GM12865 (cell line): ENCODE measurements at regions not wholly inside any gene's neighbourhood (a gene's known extent, or its start where the extent isn't known, plus 50 kb on each side); places are given as distances from the start of the nearest gene placed in this dataset.
A peak's percentile ranks its signal among the peaks of the same experiment; 100 is the strongest.

Experiments
- DNase-seq: peaks from one replicate; pipeline ENCODE4 v3.0.0; 2010; ENCODE audit warnings: low read depth
- H3K4me3 ChIP-seq: 2 replicates; pipeline ENCODE4 v1.5.1; 2011; ENCODE audit warnings: mild to moderate bottlenecking, low read depth, low read length, control low read depth
- CTCF ChIP-seq: IDR thresholded peaks from 2 replicates; pipeline ENCODE4 v1.5.1; 2011; ENCODE audit warnings: low read length, control low read depth, low read depth, inconsistent platforms; ENCODE audit not compliant: insufficient read depth; ENCODE audit errors: missing control alignments

- no peak for TF ChIP-seq CTCF
- H3K4me3 ChIP-seq = no peak overlapping the region
- DNase-seq = no peak
Observed at GRCh38 chr4:64559571-64559970, 150.3 kb upstream of the TECRL start.

- DNase-seq = no peak
- no peak for TF ChIP-seq CTCF
- H3K4me3 ChIP-seq = no peak overlapping the region
Observed at GRCh38 chr4:64551125-64551524, 141.9 kb upstream of the TECRL start.

- no peak for TF ChIP-seq CTCF
- DNase-seq = no peak
- H3K4me3 ChIP-seq = no peak overlapping the region
Observed at GRCh38 chr4:64545593-64545992, 136.3 kb upstream of the TECRL start.

GRCh38 chr4:64539234-64539849 lies 130.1 kb upstream of the TECRL start:
- no peak overlapping the region for H3K4me3 ChIP-seq
- DNase-seq = peak; percentile 71
- TF ChIP-seq CTCF = peak; percentile 67

GRCh38 chr4:64538219-64538618 lies 129.0 kb upstream of the TECRL start:
- peak; percentile 0 for DNase-seq
- no peak for TF ChIP-seq CTCF
- no peak overlapping the region for H3K4me3 ChIP-seq

GRCh38 chr4:64533637-64534036 lies 124.4 kb upstream of the TECRL start:
- H3K4me3 ChIP-seq = no peak overlapping the region
- TF ChIP-seq CTCF = no peak
- DNase-seq = no peak

- TF ChIP-seq CTCF = no peak
- H3K4me3 ChIP-seq = no peak overlapping the region
- DNase-seq = no peak
Observed at GRCh38 chr4:64533159-64533558, 123.9 kb upstream of the TECRL start.
